ENCODE measurements at regions not wholly inside any gene's neighbourhood (a gene's known extent, or its start where the extent isn't known, plus 50 kb on each side); places are given as distances from the start of the nearest gene placed in this dataset.

GRCh38 chr10:4294996-4295792, 510.2 kb upstream of the KLF6 start:
- TF ChIP-seq CTCF (IDR thresholded peaks at IDR 0.05 in 4 of 5, conservative IDR thresholded peaks at IDR 0.05 in 1 of 5) (no peak), POLR2A (IDR thresholded peaks at IDR 0.05) (no peak)
